ENCODE measurements at regions not wholly inside any gene's neighbourhood (a gene's known extent, or its start where the extent isn't known, plus 50 kb on each side); places are given as distances from the start of the nearest gene placed in this dataset.

GRCh38 chr7:16323313-16323712 is 98.0 kb downstream of the CRPPA start:
- no peak for TF ChIP-seq CTCF (IDR thresholded peaks at IDR 0.05; ENCODE audit: insufficient read depth, low read depth, low read length, missing control alignments)

GRCh38 chr7:16320099-16320660 is 101.2 kb downstream of the CRPPA start:
- TF ChIP-seq CTCF (IDR thresholded peaks at IDR 0.05; ENCODE audit: insufficient read depth, low read depth, low read length, missing control alignments) = no peak
- H3K4me3 ChIP-seq (ENCODE audit: low read length) = no peak overlapping the region
- DNase-seq (ENCODE audit: low read depth) = no peak

More at GRCh38 chr7:16323313-16323712, 98.0 kb downstream of the CRPPA start:
- H3K4me3 ChIP-seq (ENCODE audit: low read length) = no peak overlapping the region
- DNase-seq (ENCODE audit: low read depth) = no peak

GRCh38 chr7:16318989-16319915 is 102.1 kb downstream of the CRPPA start:
- TF ChIP-seq CTCF (IDR thresholded peaks at IDR 0.05; ENCODE audit: insufficient read depth, low read depth, low read length, missing control alignments) = no peak
- H3K4me3 ChIP-seq (ENCODE audit: low read length) = no peak overlapping the region
- peak; percentile 59 for DNase-seq (ENCODE audit: low read depth)

GRCh38 chr7:16318463-16318862 is 102.9 kb downstream of the CRPPA start:
- no peak overlapping the region for H3K4me3 ChIP-seq (ENCODE audit: low read length)
- no peak for DNase-seq (ENCODE audit: low read depth)
- TF ChIP-seq CTCF (IDR thresholded peaks at IDR 0.05; ENCODE audit: insufficient read depth, low read depth, low read length, missing control alignments) = no peak

- DNase-seq (ENCODE audit: low read depth) = no peak
- no peak for TF ChIP-seq CTCF (IDR thresholded peaks at IDR 0.05; ENCODE audit: insufficient read depth, low read depth, low read length, missing control alignments)
- no peak overlapping the region for H3K4me3 ChIP-seq (ENCODE audit: low read length)
Measured at GRCh38 chr7:16317406-16317805, 103.9 kb downstream of the CRPPA start.

GRCh38 chr7:16315280-16315679 is 106.1 kb downstream of the CRPPA start:
- DNase-seq (ENCODE audit: low read depth) = no peak
- no peak for TF ChIP-seq CTCF (IDR thresholded peaks at IDR 0.05; ENCODE audit: insufficient read depth, low read depth, low read length, missing control alignments)
- no peak overlapping the region for H3K4me3 ChIP-seq (ENCODE audit: low read length)
